Activated CD8-positive, alpha-beta T cell treated with anti-CD3 and anti-CD28 coated beads, Interleukin-2, amount 10 ng/mL, durations not matched to agents 7 days and 5 days (primary cell): ENCODE measurements at regions not wholly inside any gene's neighbourhood (a gene's known extent, or its start where the extent isn't known, plus 50 kb on each side); places are given as distances from the start of the nearest gene placed in this dataset.

Experiments
- ATAC-seq: fragments of 150-1000 bp; cut with Tn5 transposase; one replicate; pipeline ENCODE4 v1.10.0; 2021; ENCODE audit warnings: moderate library complexity
- CTCF ChIA-PET: fragments of 350-600 bp; sonication (Branson Sonifier 250); formaldehyde crosslinking; loops from one replicate; lab custom pipeline; 2021; ENCODE audit warnings: antibody characterized with exemption; lab: Charles Lee
- POLR2A ChIA-PET: fragments of 350-600 bp; sonication (Branson Sonifier 250); formaldehyde crosslinking; loops from one replicate; lab custom pipeline; 2021; ENCODE audit warnings: antibody characterized with exemption; lab: Charles Lee
- DNase-seq: peaks from one replicate; pipeline ENCODE4 v3.0.0-alpha.2; 2020
- H3K27ac Mint-ChIP-seq: one replicate; pipeline ENCODE4 v1.8.0; 2021; ENCODE audit warnings: mild to moderate bottlenecking, mixed read lengths
- H3K27me3 Mint-ChIP-seq: one replicate; pipeline ENCODE4 v1.8.0; 2021; ENCODE audit warnings: low read depth, mixed read lengths
- H3K36me3 Mint-ChIP-seq: one replicate; pipeline ENCODE4 v1.8.0; 2021; ENCODE audit warnings: low read depth, mixed read lengths
- H3K4me1 Mint-ChIP-seq: one replicate; pipeline ENCODE4 v1.8.0; 2021; ENCODE audit warnings: low read depth, mixed read lengths
- H3K4me3 Mint-ChIP-seq: one replicate; pipeline ENCODE4 v1.8.0; 2021; ENCODE audit warnings: mild to moderate bottlenecking, mixed read lengths
- H3K9me3 Mint-ChIP-seq: one replicate; pipeline ENCODE4 v1.8.0; 2022; ENCODE audit warnings: mixed read lengths; ENCODE audit not compliant: insufficient read depth

DNA sequence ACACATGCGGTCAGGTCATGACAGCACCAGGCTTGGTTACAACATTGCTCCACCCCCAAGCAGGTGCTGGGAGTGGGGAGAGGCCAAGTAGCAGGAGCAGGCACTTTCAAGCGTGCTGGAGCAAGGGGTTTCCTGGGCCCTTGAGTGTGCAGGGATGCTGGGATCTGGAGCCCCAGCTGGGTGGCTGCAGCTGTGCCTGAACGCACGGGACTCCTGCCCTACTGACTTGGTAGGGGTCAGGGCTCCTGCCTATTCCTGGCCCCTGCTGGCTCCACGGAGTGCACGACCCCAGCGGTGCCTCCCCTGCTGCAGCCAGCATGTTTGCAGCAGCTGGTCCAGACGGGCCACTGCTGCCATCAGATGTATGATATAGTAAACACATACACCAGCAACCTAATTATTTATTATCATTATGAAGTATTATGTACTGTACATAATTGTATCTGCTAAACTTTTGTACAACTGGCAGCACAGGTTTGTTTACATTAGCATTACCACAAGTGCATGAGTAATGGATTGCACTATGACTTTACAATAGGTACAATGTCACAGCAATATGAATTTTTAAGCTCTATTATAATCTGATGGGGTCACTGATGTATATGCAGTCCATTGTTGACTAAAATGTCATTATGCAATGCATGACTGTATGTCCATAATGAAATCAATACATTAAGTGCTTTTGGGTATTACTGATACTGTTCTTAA, 620.6 kb downstream of the RAPGEF2 start:
- ChIA-PET POLR2A (no interaction called here), CTCF (no interaction called here)
- H3K4me1 Mint-ChIP-seq: no peaks in the 10 kb centered on the region
- H3K36me3 Mint-ChIP-seq: no peaks in the 10 kb centered on the region
- DNase-seq (no peak), ATAC-seq (no peak)
- no peak overlapping the region for H3K27ac Mint-ChIP-seq
- no peak overlapping the region for H3K4me3 Mint-ChIP-seq
- H3K27me3 Mint-ChIP-seq: no peaks in the 10 kb centered on the region
- no peaks in the 10 kb centered on the region for H3K9me3 Mint-ChIP-seq

- no peak for DNase-seq
- Mint-ChIP-seq H3K27ac (no peak overlapping the region), H3K36me3 (no peaks in the 10 kb centered on the region), H3K9me3 (no peaks in the 10 kb centered on the region), H3K27me3 (no peaks in the 10 kb centered on the region), H3K4me3 (no peak overlapping the region), H3K4me1 (no peaks in the 10 kb centered on the region)
- CTCF ChIA-PET: no interaction called here
- POLR2A ChIA-PET: no interaction called here
- no peak for ATAC-seq
These were observed 622.7 kb downstream of the RAPGEF2 start for GRCh38 chr4:159725571-159725970.

DNA sequence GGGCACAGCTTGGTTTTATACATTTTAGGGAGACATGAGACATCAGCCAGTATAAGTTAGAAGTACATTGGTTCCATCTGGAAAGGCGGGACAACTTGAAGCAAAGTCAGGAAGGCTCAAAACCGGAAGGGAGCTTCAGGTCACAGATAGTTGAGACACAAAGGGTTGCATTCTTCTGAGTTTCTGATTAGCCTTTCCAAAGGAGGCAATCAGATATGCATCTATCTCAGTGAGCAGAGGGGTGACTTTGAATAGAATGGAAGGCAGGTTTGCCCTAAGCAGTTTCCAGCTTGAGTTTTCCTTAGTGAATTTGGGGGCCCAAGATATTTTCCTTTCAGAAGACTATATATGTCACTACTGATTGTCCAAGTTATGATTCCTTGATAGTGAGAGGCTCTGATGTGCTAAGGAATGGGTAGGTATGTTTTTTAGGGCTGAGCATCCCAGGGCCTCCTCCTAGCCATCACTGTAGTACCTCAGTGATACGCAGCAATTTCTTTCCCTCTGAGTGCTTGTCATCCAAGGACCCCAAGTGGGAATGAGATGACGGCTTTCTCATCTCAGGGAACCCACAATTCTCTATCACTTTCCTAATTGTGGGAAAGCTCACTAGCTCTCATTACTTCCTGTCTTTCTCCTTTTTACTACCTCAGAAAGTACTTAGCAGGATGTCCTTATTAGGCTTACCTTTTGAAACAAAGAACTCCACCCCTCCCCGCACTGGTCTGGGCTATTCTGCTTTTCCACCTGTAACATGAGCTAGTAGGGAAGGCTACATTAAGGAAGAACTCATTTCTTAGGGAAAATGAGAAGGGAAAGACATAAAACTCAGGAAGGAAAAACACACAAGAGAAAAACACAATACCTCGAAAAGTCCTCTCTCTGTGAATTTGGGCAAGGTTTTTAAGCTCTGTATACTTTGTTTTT, 632.7 kb downstream of the RAPGEF2 start:
- Mint-ChIP-seq H3K27me3 (no peaks in the 10 kb centered on the region), H3K36me3 (no peaks in the 10 kb centered on the region), H3K27ac (no peak overlapping the region), H3K4me1 (no peaks in the 10 kb centered on the region), H3K9me3 (no peaks in the 10 kb centered on the region), H3K4me3 (no peak overlapping the region)
- POLR2A ChIA-PET: no interaction called here
- no peak for ATAC-seq
- DNase-seq: no peak
- CTCF ChIA-PET: no interaction called here

DNA sequence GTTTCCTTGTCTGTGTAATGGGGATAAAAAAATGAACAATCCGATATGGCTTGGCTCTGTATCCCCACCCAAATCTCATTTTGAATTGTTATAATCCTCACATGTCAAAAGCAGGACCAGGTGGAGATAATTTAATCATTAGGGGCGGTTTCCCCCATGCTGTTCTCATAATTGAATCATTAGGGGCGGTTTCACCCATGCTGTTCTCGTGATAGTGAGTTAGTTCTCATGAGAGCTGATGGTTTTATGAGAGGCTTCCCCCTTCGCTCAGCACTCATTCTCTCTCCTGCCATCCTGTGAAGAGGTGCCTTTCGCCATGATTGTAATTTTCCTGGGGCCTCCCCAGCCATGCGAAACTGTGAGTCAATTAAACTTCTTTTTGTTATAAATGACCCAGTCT, 633.5 kb downstream of the RAPGEF2 start:
- H3K27me3 Mint-ChIP-seq: no peaks in the 10 kb centered on the region
- ChIA-PET POLR2A (no interaction called here), CTCF (no interaction called here)
- ATAC-seq (no peak), DNase-seq (no peak)
- no peaks in the 10 kb centered on the region for H3K36me3 Mint-ChIP-seq
- H3K27ac Mint-ChIP-seq: no peak overlapping the region
- no peak overlapping the region for H3K4me3 Mint-ChIP-seq
- H3K4me1 Mint-ChIP-seq: no peaks in the 10 kb centered on the region
- H3K9me3 Mint-ChIP-seq: no peaks in the 10 kb centered on the region

DNA sequence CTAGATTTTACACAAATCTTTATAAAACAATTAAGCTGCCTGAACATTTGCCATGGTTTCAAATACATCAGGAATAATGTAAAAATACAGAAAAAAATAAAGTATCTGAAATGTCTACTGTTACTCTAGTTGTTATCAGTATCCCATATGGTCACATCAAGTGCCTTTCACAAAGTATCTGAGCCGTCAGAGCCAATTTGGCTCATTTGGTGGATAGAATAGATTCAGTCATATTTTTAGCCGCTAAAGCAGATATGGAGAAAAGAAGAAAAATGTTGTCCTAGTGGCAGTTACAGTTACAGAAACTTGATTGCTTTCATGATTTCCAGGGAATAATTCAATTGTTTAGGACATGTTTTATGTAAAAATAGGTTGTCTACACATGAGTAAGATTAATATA, 641.1 kb downstream of the RAPGEF2 start:
- H3K9me3 Mint-ChIP-seq: no peaks in the 10 kb centered on the region
- DNase-seq (no peak), ATAC-seq (no peak)
- POLR2A ChIA-PET: no interaction called here
- H3K27ac Mint-ChIP-seq: no peak overlapping the region
- CTCF ChIA-PET: interaction anchor here (1.8 kb wide), 1 partner anchor 21 kb away, joined by 4 read pairs; no protein-coding TSS in a partner anchor
- no peak overlapping the region for H3K4me3 Mint-ChIP-seq
- H3K36me3 Mint-ChIP-seq: no peaks in the 10 kb centered on the region
- H3K27me3 Mint-ChIP-seq: no peaks in the 10 kb centered on the region
- H3K4me1 Mint-ChIP-seq: no peaks in the 10 kb centered on the region

GRCh38 chr4:159747983-159748382, 645.1 kb downstream of the RAPGEF2 start:
- H3K36me3 Mint-ChIP-seq: no peaks in the 10 kb centered on the region
- H3K4me1 Mint-ChIP-seq: no peaks in the 10 kb centered on the region
- DNase-seq (no peak), ATAC-seq (no peak)
- H3K4me3 Mint-ChIP-seq: no peak overlapping the region
- no peak overlapping the region for H3K27ac Mint-ChIP-seq
- POLR2A ChIA-PET: interaction anchor here (0.6 kb wide), 1 partner anchor 586 kb away, joined by 3 read pairs; no protein-coding TSS in a partner anchor
- CTCF ChIA-PET: no interaction called here
- H3K9me3 Mint-ChIP-seq: peaks cover 10% of the 10 kb centered on the region
- H3K27me3 Mint-ChIP-seq: no peaks in the 10 kb centered on the region

DNA sequence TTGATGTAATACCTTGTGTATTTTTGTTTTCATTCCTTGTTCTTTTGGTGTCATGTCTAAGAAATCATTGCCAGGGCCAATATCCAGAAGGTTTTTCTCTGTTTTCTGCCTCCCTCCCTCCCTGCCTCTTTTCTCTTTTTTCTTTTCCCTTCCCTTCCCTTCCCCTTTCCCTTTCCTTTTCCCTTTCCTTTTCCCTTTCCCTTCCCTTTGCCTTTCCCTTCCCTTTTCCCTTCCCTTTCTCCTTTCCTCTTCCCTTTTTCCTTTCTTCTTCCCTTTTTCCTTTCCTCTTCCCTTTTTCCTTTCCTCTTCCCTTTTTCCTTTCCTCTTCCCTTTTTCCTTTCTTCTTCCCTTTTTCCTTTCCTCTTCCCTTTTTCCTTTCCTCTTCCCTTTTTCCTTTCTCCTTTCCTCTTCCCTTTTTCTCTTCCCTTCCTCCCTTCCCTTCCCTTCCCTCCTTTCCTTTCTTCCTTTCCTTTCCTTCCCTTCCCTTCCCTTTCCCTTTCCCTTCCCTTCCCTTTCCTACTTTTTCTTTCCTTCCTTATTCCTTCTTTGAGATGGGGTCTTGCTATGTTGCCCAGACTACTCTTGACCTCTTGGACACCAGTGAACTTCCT, 646.1 kb downstream of the RAPGEF2 start:
- Mint-ChIP-seq H3K36me3 (no peaks in the 10 kb centered on the region), H3K4me3 (no peak overlapping the region), H3K9me3 (peaks cover 10% of the 10 kb centered on the region), H3K4me1 (no peaks in the 10 kb centered on the region), H3K27ac (no peak overlapping the region), H3K27me3 (no peaks in the 10 kb centered on the region)
- ChIA-PET POLR2A (no interaction called here), CTCF (no interaction called here)
- ATAC-seq (no peak), DNase-seq (no peak)

- no peak overlapping the region for H3K27ac Mint-ChIP-seq
- no peaks in the 10 kb centered on the region for H3K9me3 Mint-ChIP-seq
- no peak overlapping the region for H3K4me3 Mint-ChIP-seq
- POLR2A ChIA-PET: no interaction called here
- CTCF ChIA-PET: no interaction called here
- DNase-seq: no peak
- H3K27me3 Mint-ChIP-seq: no peaks in the 10 kb centered on the region
- ATAC-seq: no peak
- no peaks in the 10 kb centered on the region for H3K36me3 Mint-ChIP-seq
- H3K4me1 Mint-ChIP-seq: no peaks in the 10 kb centered on the region
These were observed 654.6 kb downstream of the RAPGEF2 start for GRCh38 chr4:159757499-159757898.

DNA sequence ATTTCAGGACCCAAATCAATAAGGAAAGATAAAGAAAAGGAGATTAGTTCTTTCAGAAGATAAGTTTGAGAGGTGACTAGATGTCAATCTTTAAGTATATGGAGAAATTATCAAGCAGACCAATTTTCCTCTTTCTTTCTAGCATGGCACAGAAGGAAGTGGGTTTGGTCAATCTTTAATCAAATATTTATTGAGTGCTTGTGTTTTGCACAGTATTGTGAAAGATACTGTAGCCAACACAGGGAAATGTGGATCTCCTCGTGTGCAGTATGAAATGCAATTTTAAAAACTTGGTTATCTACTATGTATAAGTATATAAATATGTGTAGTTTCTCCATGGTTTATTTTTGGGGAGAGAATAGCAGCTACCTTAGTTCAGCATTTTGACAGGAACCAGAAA, 655.2 kb downstream of the RAPGEF2 start:
- Mint-ChIP-seq H3K27me3 (no peaks in the 10 kb centered on the region), H3K4me3 (no peak overlapping the region), H3K4me1 (no peaks in the 10 kb centered on the region), H3K36me3 (no peaks in the 10 kb centered on the region), H3K9me3 (no peaks in the 10 kb centered on the region), H3K27ac (no peak overlapping the region)
- POLR2A ChIA-PET: no interaction called here
- ATAC-seq (no peak), DNase-seq (no peak)
- CTCF ChIA-PET: no interaction called here

GRCh38 chr4:159762672-159763071, 659.8 kb downstream of the RAPGEF2 start:
- Mint-ChIP-seq H3K4me3 (no peak overlapping the region), H3K9me3 (no peaks in the 10 kb centered on the region), H3K36me3 (no peaks in the 10 kb centered on the region), H3K4me1 (no peaks in the 10 kb centered on the region), H3K27ac (no peak overlapping the region), H3K27me3 (no peaks in the 10 kb centered on the region)
- CTCF ChIA-PET: no interaction called here
- DNase-seq (no peak), ATAC-seq (no peak)
- POLR2A ChIA-PET: no interaction called here

GRCh38 chr4:159764343-159764952, 661.6 kb downstream of the RAPGEF2 start:
- Mint-ChIP-seq H3K36me3 (no peaks in the 10 kb centered on the region), H3K9me3 (no peaks in the 10 kb centered on the region), H3K27ac (no peak overlapping the region), H3K4me1 (no peaks in the 10 kb centered on the region), H3K4me3 (no peak overlapping the region), H3K27me3 (no peaks in the 10 kb centered on the region)
- DNase-seq (no peak), ATAC-seq (no peak)
- POLR2A ChIA-PET: no interaction called here
- CTCF ChIA-PET: interaction anchor here (1.3 to 1.8 kb wide), 5 partner anchors 12 to 64 kb away, joined by 3 to 4 read pairs (median 4); no protein-coding TSS in a partner anchor
